ENCODE measurements at regions not wholly inside any gene's neighbourhood (a gene's known extent, or its start where the extent isn't known, plus 50 kb on each side); places are given as distances from the start of the nearest gene placed in this dataset.

DNA sequence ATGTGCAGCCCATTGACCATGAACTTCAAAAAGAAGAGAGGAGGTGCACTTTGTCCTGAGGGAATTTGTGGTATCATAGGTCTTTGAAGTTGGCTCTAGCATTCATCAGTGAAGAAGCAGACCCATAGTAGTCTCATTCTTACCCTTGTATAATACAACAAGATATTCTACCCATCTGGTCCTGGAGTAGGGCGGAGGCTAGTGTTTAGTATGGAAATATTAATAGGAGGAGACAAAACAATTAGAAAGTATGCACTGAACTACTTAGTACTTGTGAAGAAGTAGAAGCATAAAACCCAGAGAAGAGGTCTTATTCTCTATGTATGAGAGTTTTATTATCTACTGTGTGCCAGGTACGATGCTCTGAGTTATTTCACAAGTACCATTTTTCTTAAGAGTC, 189.0 kb downstream of the AASDH start:
- no peak for DNase-seq (ENCODE audit: low spot score)
- TF ChIP-seq, protein P1, sequence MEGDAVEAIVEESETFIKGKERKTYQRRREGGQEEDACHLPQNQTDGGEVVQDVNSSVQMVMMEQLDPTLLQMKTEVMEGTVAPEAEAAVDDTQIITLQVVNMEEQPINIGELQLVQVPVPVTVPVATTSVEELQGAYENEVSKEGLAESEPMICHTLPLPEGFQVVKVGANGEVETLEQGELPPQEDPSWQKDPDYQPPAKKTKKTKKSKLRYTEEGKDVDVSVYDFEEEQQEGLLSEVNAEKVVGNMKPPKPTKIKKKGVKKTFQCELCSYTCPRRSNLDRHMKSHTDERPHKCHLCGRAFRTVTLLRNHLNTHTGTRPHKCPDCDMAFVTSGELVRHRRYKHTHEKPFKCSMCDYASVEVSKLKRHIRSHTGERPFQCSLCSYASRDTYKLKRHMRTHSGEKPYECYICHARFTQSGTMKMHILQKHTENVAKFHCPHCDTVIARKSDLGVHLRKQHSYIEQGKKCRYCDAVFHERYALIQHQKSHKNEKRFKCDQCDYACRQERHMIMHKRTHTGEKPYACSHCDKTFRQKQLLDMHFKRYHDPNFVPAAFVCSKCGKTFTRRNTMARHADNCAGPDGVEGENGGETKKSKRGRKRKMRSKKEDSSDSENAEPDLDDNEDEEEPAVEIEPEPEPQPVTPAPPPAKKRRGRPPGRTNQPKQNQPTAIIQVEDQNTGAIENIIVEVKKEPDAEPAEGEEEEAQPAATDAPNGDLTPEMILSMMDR (IDR thresholded peaks at IDR 0.05; ENCODE audit: extremely low read depth, missing control alignments) = no peak

DNA sequence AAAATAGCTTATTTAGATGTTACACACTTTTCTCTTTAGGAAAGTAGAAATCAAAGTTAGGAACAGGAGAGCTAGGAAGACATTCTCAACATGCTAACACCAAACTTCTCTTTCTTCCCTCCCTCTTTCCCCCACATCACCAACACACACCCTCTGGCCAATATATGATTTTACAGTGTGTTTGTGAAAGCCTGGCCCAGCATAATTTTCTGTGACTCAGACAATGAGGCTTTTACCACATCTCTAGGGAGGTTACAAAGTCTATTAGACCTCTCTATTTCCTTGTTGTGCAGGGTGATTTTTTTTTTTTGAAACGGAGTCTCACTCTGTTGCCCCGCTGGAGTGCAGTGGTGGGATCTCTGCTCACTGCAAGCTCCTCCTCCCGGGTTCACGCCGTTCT, 189.9 kb downstream of the AASDH start:
- TF ChIP-seq, protein P1 (IDR thresholded peaks at IDR 0.05; ENCODE audit: extremely low read depth, missing control alignments) = no peak
- DNase-seq (ENCODE audit: low spot score) = no peak

DNA sequence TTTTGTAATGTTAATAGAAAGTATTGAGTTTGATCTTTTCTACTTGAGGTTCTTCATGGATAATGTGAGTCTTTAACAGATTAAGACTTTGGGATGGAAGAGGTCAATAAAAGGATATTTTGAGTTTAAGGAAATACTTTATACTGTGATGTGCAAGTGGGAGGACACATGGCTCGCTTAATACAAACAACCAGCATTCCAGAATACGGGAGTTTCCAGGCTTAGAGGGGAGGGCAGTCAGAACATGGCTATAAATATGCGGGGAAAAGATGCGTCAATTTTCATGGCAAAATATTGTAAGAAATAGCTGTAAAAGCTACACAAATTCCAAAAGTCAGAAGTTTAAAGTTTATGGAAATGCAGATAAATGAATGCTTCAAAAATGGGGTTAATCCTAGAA, 192.3 kb downstream of the AASDH start:
- TF ChIP-seq, protein P1 (IDR thresholded peaks at IDR 0.05; ENCODE audit: extremely low read depth, missing control alignments) = no peak
- no peak for DNase-seq (ENCODE audit: low spot score)

DNA sequence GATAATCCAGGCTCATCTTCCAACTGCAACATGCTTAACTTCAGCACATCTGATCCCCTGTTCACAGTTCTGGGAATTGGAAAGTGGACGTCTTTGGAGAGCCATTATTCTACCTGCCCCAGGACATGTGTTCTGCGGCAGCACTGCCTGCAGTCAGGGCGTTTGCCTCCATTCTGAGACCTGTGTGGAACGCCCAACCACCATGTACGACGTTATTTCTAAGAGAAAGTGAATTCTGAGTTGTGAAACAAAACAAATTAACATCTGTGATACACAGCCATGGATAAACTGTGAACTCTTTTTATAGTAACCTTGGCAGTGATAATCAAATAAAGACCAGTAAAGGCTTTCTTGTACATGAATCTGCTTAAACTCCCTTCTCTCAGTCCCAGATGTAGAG, 195.8 kb downstream of the AASDH start:
- TF ChIP-seq, protein P1 (IDR thresholded peaks at IDR 0.05; ENCODE audit: extremely low read depth, missing control alignments) = no peak
- no peak for DNase-seq (ENCODE audit: low spot score)

DNA sequence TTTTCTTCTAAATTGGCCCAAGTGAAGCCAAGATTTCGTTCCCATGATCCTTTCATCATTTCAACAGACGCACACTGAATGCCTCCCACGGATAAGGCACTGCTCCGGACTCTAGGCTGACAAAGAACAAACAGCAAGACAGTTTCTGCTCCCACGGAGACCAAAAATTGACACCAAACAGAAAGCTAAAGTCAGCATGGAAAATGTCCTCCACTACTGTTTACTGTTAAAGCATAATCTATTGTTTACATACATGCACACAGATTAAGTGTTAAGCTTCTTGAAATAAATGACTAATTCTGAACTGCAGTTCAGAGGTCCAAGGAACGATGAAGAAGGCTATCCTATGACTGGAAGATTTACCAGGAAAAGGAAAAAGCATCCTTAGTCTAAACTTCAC, 199.6 kb downstream of the AASDH start:
- DNase-seq (ENCODE audit: low spot score) = no peak
- TF ChIP-seq, protein P1 (IDR thresholded peaks at IDR 0.05; ENCODE audit: extremely low read depth, missing control alignments) = no peak

DNA sequence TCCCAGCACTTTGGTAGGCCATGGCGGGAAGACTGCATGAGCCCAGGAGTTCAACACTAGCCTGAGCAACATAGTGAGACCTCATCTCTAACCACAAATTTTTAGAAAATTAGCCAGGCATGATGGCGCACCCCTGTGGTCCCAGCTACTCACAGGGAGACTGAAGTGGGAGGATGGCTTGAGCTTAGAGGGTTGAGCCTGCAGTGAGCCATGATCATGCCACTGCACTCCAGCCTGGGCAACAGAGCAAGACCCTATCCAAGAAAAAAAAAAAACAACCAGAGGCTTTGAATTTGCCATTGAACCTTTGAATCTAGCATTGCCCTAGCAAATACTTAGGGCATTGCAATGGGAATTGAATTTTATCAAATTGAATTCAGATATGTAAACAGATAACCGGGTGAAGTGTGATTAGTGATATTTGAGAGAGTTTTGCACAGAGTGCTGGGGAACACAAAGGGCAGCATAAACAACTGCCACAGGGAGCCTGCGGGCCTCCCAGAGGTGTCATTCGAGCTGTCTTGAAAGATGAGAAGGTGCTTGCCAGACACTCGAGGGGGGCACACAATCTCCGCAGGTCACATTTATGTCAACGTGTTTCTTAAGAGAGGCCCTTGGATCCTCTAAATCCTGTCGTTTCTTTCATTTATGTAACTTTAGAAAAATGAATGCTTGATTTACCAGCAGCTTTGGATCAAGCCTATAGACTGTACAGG, 200.3 kb downstream of the AASDH start:
- TF ChIP-seq, protein P1 (IDR thresholded peaks at IDR 0.05; ENCODE audit: extremely low read depth, missing control alignments) = no peak

DNA sequence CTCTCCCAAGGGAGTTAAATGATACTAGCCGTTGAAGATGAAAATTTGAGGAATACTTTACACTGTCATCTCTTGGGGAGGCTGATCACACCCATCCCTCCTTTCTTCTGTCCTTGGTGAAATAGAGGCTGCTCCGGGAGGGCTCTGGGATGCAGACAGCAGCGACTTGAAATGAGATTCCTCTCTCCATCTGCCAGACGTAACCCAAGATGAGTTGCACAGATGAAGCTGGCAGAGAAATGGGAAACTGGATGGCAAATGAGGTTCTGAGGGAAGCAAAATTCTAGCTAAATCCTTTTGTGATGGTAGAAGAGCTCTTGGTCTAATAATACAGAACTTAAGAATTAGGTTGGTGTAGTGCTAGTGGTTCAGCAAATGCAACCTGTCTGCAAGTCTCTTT, 201.4 kb downstream of the AASDH start:
- TF ChIP-seq, protein P1 (IDR thresholded peaks at IDR 0.05; ENCODE audit: extremely low read depth, missing control alignments) = no peak
- DNase-seq (ENCODE audit: low spot score) = no peak

More for the DNA sequence above, 200.3 kb downstream of the AASDH start:
- DNase-seq (ENCODE audit: low spot score) = no peak

Measured in GM20000 (cell line).